LNCAP (cell line): ENCODE measurements at regions not wholly inside any gene's neighbourhood (a gene's known extent, or its start where the extent isn't known, plus 50 kb on each side); places are given as distances from the start of the nearest gene placed in this dataset.
A peak's percentile ranks its signal among the peaks of the same experiment; 100 is the strongest.

ENCODE experiments used
- TF ChIP-seq, protein P1 (sequence below): fragments of 450-650 bp; IDR thresholded peaks from 2 replicates; pipeline ENCODE4 v1.5.1; 2017; ENCODE audit warnings: mild to moderate bottlenecking

DNA sequence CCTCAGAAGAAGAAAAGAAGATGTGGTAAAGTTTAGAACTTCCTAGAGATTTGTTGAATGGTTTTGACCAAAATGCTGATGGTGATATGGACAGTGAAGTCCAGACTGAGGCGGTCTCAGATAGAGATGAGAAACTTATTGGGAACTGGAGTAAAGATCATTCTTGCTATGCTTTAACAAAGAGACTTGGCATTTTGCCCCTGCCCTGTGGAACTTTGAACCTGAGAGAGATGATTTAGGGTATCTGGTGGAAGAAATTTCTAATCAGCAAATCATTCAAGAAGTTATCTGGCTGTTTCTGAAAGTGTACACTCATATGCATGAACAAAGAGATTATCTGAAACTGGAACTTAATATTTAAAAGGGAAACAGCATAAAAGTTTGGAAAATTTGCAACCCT, 505.2 kb downstream of the NSUN3 start:
- TF ChIP-seq, protein P1, sequence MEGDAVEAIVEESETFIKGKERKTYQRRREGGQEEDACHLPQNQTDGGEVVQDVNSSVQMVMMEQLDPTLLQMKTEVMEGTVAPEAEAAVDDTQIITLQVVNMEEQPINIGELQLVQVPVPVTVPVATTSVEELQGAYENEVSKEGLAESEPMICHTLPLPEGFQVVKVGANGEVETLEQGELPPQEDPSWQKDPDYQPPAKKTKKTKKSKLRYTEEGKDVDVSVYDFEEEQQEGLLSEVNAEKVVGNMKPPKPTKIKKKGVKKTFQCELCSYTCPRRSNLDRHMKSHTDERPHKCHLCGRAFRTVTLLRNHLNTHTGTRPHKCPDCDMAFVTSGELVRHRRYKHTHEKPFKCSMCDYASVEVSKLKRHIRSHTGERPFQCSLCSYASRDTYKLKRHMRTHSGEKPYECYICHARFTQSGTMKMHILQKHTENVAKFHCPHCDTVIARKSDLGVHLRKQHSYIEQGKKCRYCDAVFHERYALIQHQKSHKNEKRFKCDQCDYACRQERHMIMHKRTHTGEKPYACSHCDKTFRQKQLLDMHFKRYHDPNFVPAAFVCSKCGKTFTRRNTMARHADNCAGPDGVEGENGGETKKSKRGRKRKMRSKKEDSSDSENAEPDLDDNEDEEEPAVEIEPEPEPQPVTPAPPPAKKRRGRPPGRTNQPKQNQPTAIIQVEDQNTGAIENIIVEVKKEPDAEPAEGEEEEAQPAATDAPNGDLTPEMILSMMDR, result no peak

DNA sequence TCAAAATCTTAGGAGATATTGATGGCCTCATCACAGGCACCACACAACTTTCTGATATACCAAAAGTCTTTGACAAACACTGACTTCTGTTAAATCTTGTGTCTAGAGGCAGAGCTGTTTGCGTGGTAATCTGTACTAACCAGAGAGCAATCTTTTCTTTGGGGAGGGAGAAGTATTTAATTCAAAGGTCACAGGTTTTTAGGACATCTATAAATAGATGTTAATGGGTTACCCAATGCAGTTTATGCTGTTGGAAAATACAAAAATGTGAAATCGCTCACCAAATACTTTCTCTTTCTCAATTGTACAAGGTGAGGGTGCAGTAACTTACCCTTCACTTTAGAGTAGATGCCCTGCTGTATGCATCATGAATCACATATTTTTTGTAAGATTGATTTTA, 510.5 kb downstream of the NSUN3 start:
- TF ChIP-seq, protein P1, result no peak

DNA sequence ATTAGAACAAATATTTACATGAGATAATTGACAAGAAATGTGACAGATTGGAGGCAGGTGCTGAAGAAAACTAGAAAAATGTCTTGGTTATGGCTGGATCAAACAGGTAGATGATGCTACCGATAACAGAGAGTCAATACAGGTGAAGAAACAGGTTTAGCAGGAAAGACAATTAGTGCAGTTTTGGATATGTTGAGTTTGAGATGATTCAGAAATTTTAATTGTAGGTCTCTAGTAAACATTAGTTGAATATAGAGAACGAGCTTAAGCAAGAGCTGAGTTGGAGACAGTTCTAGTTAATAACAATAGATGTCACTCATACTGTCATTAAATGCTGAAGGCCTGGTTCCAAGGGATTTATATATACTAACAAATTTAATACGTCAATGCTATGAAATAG, 524.4 kb downstream of the NSUN3 start:
- TF ChIP-seq, protein P1, result peak; percentile 26; the same call in 1 of the 2 replicates

DNA sequence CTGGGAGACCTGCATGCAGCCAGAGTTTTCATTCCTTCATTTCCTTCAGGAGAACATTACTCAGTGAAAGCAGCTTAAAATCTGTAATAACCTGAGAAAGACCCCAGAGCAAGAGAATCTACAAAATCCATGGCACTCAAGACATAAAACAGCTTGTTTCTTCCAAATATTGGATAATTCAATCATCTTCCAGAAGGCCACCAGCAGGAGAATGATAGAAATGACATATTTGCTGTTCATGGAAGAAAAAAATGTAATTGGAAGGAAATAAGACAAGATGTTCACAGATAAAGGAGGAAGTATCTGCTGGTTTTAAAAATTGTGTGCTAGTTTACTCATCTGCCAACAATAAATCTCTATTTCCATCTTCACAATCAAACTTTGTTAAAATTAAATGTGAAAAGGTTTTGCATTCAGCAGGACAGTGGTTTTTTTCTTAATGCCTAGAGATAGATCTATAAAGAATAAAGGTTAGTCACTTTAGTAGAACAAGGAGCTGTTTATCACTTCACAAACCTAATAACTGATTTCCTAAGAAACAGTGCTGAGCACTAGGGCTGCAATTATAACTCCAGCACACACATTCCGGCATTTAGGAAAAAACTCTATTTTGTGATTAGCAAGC, 530.8 kb downstream of the NSUN3 start:
- TF ChIP-seq, protein P1, result no peak

DNA sequence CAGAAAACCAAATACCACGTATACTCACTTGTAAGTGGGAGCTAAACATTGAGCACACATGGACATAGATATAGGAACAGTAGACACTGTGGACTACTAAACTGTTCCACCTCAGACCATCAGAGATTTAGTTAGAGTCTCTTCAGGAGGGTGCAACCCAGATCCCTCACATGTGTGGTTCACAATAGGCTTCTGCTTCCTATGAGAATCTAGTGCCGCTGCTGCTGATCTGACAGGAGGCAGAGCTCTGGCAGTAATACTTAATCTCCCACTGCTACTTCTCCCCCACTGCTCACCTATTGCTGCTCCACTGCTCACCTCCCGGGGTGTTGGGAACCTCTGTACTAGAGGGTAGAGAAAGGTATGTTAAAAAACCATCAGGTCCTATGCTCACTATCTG, 533.3 kb downstream of the NSUN3 start:
- TF ChIP-seq, protein P1, result no peak

DNA sequence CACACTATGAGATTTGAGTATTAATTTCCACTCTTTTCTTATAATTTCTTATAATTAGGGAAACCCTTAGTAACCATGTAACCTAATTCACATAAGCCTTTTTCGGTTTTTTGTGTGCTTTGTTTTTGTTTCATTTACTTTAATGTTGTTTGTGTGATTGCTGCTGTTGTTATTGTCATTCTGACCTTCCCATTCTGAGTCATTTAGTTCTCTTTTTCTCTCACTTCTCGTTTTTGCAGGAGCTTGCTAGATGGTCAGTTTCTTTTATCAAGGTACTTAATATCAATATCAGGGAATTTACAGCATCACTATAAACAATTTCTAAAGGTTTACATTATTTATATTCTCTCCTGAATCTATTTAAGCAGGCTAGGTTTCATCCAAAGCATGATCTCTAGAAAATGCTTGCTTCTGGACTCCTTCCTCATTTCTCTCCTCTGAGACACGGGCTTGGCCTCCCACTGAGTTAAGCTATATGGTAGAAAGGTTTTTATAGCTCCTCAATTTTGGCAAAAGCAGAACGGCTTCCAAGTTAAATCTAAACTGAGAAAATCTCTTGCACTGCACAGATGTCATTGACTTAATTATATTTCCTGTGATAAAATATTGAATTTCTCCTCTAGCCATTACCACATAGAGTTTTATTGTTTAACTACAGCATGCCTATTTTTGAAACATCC, 534.2 kb downstream of the NSUN3 start:
- TF ChIP-seq, protein P1, result no peak

DNA sequence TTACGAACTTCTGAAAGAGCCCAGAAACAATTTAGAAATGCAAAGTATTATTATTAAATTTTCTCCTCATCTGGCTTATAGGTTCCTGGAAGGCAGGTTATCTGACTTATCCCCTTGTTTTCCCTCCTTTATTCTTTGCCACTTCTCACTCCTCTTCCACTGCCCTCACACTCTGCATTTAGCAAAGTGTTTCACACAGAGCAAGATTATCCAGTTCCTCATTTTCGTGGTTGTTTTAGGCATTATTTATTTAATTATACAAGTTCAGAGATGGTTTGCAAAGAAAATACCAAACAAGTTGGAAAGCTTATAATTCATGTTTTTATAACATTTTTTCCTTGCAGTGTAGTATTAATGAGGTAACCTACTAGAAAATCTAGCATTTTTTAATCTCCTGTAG, 544.9 kb downstream of the NSUN3 start:
- TF ChIP-seq, protein P1, result no peak
